ENCODE measurements at regions not wholly inside any gene's neighbourhood (a gene's known extent, or its start where the extent isn't known, plus 50 kb on each side); places are given as distances from the start of the nearest gene placed in this dataset.

DNA sequence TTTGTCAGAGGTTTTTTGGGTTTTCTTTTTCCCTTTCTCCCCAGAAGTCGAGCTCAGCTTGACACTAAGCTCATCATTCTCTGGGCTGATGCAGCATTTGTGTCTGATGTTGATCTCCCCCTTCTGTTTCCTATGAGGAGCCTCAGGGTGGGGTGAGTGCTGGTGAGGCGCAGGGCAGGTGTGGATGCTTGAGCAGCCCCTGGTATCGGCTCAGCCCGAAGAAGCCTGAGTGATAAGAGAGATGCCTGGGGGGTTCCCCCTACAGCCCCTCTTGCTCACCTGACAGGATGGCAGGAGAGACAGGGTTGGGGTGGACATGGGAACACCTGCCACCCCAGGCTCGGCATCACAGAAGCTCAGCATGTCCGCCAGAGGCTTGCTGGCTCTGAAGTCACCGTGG is 239.0 kb downstream of the RHOU start:
- Histone ChIP-seq H3K27ac (ENCODE audit: low read depth in 1 of 2, low read length in 2 of 2) (no peak overlapping the region), H3K4me2 (replicated peaks; ENCODE audit: extremely low read depth, low read length, poor library complexity, severe bottlenecking) (no peak overlapping the region), H2AFZ (ENCODE audit: insufficient read depth, low read depth, low read length, poor library complexity, severe bottlenecking) (no peak overlapping the region), H3K79me2 (ENCODE audit: insufficient read depth, low read length) (no peaks in the 10 kb centered on the region), H3K4me1 (ENCODE audit: control insufficient read depth in 1 of 2, insufficient read depth in 2 of 2, low read length in 2 of 2) (peaks cover 20 to 36% of the 10 kb centered on the region in 2 donors), H3K9ac (ENCODE audit: insufficient read depth, low read length, poor library complexity, severe bottlenecking) (no peak overlapping the region), H4K20me1 (ENCODE audit: insufficient read depth, low read length) (no peaks in the 10 kb centered on the region), H3K4me3 (replicated peaks in 1 of 3; ENCODE audit: low read depth in 2 of 3, low read length in 3 of 3) (no peak overlapping the region), H3K27me3 (ENCODE audit: control insufficient read depth in 2 of 2, insufficient read depth in 2 of 2, low read length in 2 of 2) (no peaks in the 10 kb centered on the region), H3K36me3 (replicated peaks in 1 of 2; ENCODE audit: control insufficient read depth in 1 of 2, insufficient read depth in 2 of 2, low read length in 2 of 2) (no peaks in the 10 kb centered on the region), H3K9me3 (replicated peaks in 1 of 2; ENCODE audit: control insufficient read depth in 1 of 2, insufficient read depth in 1 of 2, low read length in 2 of 2) (no peaks in the 10 kb centered on the region)
- TF ChIP-seq, protein P1, sequence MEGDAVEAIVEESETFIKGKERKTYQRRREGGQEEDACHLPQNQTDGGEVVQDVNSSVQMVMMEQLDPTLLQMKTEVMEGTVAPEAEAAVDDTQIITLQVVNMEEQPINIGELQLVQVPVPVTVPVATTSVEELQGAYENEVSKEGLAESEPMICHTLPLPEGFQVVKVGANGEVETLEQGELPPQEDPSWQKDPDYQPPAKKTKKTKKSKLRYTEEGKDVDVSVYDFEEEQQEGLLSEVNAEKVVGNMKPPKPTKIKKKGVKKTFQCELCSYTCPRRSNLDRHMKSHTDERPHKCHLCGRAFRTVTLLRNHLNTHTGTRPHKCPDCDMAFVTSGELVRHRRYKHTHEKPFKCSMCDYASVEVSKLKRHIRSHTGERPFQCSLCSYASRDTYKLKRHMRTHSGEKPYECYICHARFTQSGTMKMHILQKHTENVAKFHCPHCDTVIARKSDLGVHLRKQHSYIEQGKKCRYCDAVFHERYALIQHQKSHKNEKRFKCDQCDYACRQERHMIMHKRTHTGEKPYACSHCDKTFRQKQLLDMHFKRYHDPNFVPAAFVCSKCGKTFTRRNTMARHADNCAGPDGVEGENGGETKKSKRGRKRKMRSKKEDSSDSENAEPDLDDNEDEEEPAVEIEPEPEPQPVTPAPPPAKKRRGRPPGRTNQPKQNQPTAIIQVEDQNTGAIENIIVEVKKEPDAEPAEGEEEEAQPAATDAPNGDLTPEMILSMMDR (IDR thresholded peaks at IDR 0.05): no peak
- Mint-ChIP-seq H3K4me3 (no peak overlapping the region), H3K4me1 (peaks cover 27% of the 10 kb centered on the region), H3K27me3 (ENCODE audit: low read depth in 3 of 3) (peaks cover 0 to 4% (median 4%) of the 10 kb centered on the region in 3 donors), H3K27ac (no peak overlapping the region), H3K36me3 (peaks cover 0 to under 1% of the 10 kb centered on the region in 2 donors), H3K9me3 (no peaks in the 10 kb centered on the region)
- WGBS (ENCODE audit: insufficient coverage): 100% methylated on average over 3 of the region's 7 CpGs
- no peak for DNase-seq
- intact Hi-C loops (cut with micrococcal nuclease): no loop called here

GRCh38 chr1:228975238-228975907 is 240.1 kb downstream of the RHOU start:
- TF ChIP-seq, protein P1 (IDR thresholded peaks at IDR 0.05): no peak
- no peaks in the 10 kb centered on the region for H4K20me1 ChIP-seq (ENCODE audit: insufficient read depth, low read length)
- H3K9ac ChIP-seq (ENCODE audit: insufficient read depth, low read length, poor library complexity, severe bottlenecking): no peak overlapping the region
- Mint-ChIP-seq H3K27ac (no peak overlapping the region), H3K27me3 (ENCODE audit: low read depth in 3 of 3) (peaks cover 0 to 6% (median 4%) of the 10 kb centered on the region in 3 donors), H3K36me3 (no peaks in the 10 kb centered on the region), H3K4me1 (peaks cover 33% of the 10 kb centered on the region), H3K4me3 (no peak overlapping the region), H3K9me3 (no peaks in the 10 kb centered on the region)
- H3K4me2 ChIP-seq (replicated peaks; ENCODE audit: extremely low read depth, low read length, poor library complexity, severe bottlenecking): no peak overlapping the region
- H3K9me3 ChIP-seq (replicated peaks in 1 of 2; ENCODE audit: control insufficient read depth in 1 of 2, insufficient read depth in 1 of 2, low read length in 2 of 2): no peaks in the 10 kb centered on the region
- H3K4me3 ChIP-seq (replicated peaks in 1 of 3; ENCODE audit: low read depth in 2 of 3, low read length in 3 of 3): no peak overlapping the region
- WGBS (ENCODE audit: insufficient coverage): 97% methylated on average over 3 of the region's 8 CpGs
- H2AFZ ChIP-seq (ENCODE audit: insufficient read depth, low read depth, low read length, poor library complexity, severe bottlenecking): no peak overlapping the region
- no peaks in the 10 kb centered on the region for H3K27me3 ChIP-seq (ENCODE audit: control insufficient read depth in 2 of 2, insufficient read depth in 2 of 2, low read length in 2 of 2)
- H3K4me1 ChIP-seq (ENCODE audit: control insufficient read depth in 1 of 2, insufficient read depth in 2 of 2, low read length in 2 of 2): peaks cover 26 to 34% of the 10 kb centered on the region in 2 donors
- no peaks in the 10 kb centered on the region for H3K36me3 ChIP-seq (replicated peaks in 1 of 2; ENCODE audit: control insufficient read depth in 1 of 2, insufficient read depth in 2 of 2, low read length in 2 of 2)
- no peak overlapping the region for H3K27ac ChIP-seq (ENCODE audit: low read depth in 1 of 2, low read length in 2 of 2)
- no peaks in the 10 kb centered on the region for H3K79me2 ChIP-seq (ENCODE audit: insufficient read depth, low read length)
- DNase-seq: no peak
- intact Hi-C loops (cut with micrococcal nuclease): no loop called here

All from CD14-positive monocyte (primary cell).